IPS-NIHi7 (cell line): ENCODE measurements at regions not wholly inside any gene's neighbourhood (a gene's known extent, or its start where the extent isn't known, plus 50 kb on each side); places are given as distances from the start of the nearest gene placed in this dataset.
A peak's percentile ranks its signal among the peaks of the same experiment; 100 is the strongest.

Experiments
- DNase-seq: peaks from one replicate; pipeline ENCODE4 v3.0.0; 2012; ENCODE audit warnings: mixed read lengths; ENCODE audit errors: extremely low spot score

GRCh38 chr9:32253731-32254130 lies 130.7 kb upstream of the ACO1 start:
- DNase-seq: no peak

GRCh38 chr9:32255026-32255425 lies 129.4 kb upstream of the ACO1 start:
- DNase-seq: no peak

DNA sequence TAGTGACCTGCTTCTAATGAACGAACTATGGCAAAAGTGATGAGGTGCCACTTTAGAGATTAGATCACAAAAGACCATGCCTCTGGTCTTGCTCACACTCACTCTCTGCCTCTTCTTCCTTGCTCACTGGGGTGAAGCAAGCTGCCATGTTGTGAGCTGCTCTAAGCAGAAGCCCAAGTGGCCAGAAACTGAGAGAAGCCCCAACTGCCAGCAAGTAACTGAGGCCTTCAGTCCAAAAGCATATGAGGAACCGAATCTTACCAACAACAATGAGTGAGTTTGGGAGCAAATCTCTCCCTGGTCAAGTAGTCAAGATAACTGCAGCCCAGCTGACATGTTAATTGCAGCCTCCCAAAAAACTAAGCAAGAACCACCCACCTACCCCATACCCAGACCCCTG lies 126.0 kb upstream of the ACO1 start:
- no peak for DNase-seq

- DNase-seq: no peak
These were observed 124.1 kb upstream of the ACO1 start for GRCh38 chr9:32260151-32260862.

DNA sequence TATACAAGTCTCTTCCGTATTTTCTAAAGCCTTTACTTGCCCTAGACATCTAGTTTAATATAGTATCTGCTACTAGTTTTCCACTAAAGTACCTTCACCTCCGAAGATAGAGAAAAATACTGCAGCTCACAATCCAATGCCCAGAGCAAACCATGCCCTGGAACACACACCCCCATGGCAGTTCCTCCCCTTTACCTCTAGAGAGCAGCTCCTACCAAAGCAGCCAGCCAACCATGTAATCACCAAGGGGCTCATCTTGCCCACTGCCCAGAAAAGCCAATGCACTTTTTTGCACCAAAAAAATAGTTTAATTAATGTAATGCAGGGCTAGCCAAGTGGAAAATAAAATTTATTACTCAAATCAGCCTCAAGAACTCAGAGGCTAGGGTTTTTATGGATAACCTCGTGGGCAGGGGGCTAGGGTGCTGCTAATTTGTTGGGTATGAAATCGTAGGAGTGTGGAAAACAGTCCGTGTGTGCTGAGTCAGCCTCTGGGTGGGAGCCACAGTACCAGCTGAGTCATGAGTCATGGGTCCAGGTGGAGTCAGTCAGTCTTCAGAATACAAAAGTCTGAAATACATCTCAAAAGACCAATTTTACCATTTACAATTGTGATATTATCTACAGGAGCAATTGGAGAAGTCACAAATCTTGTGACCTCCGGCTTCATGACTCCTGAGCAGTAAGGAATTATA lies 120.1 kb upstream of the ACO1 start:
- peak; percentile 74 for DNase-seq

DNA sequence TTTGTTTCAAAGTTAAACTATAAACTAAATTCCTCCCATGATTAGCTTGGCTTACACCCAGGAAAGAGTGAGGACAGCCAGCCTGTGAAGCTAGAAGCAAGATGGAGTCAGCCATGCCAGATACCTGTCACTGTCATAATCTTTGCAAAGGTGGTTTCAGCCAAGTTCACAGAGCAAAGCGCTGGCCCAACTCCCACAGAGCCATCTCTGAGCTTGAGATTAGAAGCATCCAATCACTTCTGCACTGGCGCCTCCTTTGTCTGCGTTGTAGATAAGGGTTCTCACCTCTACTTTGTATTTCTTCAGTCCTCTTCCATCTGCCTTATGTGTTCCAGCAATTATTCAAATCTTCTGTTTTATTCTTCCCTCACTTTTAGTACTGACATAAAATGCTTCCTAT lies 119.4 kb upstream of the ACO1 start:
- peak; percentile 13 for DNase-seq

DNA sequence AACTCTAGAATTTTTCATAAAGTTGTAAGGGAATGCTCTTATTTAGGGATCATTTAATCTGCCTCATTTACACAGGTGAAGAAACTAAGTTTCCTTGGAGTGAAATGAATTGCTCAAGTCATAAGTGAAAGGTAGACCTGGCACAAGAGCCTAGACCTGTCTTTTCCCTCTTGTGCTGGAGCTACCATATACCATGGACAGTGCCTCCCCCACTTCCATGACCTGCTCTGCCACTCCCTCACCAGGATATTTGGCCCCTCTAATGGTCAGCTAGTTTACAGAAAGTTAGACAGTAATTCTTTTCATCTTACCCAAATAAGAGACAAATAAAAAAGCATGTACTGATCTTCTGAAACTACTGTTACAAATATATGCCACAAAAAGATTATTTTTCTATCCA lies 105.5 kb upstream of the ACO1 start:
- DNase-seq: peak; percentile 17

DNA sequence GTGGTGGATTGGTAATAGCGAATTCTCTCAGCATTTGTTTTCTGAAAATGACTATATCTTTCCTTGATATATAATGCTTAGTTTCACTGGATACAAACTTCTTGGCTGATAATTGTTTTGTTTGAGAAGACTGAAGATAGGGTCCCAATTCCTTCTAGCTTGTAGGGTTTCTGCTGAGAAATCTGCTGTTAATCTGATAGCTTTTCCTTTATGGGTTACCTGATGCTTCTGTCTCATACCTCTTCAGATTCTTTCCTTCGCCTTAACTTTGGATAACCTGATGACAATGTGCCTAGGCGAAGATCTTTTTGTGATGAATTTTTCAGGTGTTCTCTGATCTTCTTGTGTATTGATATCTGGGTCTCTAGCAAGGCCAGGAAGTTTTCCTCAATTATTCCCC lies 94.7 kb upstream of the ACO1 start:
- DNase-seq: no peak

- DNase-seq: no peak
These were observed 93.1 kb upstream of the ACO1 start for GRCh38 chr9:32291370-32291769.

DNA sequence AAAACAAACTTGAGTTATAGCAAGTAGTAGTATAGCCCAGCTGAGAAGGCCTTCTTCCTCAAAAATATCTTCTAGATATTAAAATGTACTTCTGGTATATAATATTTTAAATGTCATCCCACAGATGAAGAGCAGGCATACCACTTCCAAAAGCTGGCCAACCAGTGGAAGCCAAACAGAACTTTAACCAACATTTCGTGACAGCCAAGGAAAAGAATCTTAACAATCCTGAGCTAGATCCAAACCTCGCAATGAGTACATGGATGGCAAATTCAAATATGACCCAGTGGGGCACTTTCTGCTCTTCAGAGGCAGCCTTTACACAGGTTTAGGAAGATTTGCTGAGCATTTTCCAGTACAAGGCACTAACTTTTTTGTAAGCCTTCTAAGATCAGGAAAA lies 91.8 kb upstream of the ACO1 start:
- no peak for DNase-seq

- no peak for DNase-seq
These were observed 91.4 kb upstream of the ACO1 start for GRCh38 chr9:32293091-32293490.

- DNase-seq: no peak
These were observed 90.3 kb upstream of the ACO1 start for GRCh38 chr9:32294106-32294505.

DNA sequence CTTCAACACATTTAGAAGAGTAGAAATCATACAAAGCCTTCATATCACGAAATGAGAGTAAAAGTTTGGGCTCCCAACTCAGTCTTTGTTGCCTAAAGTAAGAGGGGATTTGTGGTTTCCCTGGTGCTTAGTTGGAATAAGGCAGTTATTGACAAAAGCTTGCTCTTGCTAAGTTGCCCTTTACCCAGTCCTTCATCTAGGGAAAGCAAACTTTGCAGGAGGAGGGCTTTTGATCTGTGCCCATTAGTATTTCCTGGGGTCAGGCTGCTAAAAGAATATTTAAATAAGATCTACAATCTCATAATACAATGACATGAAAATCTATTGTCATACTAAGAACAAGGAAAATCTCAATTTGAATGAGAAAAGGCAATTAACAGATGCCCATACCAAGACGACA lies 84.1 kb upstream of the ACO1 start:
- DNase-seq: no peak

DNA sequence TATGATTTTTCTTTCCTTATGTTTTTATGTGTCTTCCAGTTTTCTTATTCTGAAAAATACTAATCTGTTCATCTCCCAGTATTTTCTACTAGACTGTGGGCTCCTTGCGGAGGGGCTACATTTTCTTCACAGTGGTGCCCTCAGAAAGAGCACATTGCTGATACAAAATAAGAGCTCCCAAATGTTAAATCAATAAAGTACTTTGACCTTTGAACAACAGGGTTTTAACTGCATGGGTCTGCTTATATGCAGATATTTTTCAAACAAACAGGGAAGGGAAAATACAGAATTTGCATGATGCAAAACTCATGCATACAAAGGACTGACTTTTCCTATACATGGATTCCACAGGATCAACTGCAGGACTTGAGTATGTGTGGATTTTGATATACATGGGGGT lies 79.9 kb upstream of the ACO1 start:
- no peak for DNase-seq

DNA sequence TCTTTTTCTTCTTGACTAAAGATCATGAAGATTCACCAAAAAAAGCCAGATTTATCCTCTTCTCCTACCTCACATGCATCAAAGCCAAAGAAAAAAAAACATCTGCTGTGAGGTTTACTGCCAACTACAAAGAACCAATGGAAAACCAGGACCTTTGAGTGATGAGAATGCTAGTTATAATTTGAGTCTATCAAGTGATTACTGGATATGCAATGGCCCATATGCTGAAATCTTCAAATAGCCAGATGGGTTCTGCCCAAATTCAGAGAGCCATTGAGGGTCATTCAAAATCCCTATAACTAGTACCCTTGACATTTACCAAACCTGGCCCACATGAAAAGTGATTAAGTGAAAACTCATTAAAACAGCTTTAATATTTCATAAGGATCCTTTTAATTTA lies 78.4 kb upstream of the ACO1 start:
- no peak for DNase-seq

DNA sequence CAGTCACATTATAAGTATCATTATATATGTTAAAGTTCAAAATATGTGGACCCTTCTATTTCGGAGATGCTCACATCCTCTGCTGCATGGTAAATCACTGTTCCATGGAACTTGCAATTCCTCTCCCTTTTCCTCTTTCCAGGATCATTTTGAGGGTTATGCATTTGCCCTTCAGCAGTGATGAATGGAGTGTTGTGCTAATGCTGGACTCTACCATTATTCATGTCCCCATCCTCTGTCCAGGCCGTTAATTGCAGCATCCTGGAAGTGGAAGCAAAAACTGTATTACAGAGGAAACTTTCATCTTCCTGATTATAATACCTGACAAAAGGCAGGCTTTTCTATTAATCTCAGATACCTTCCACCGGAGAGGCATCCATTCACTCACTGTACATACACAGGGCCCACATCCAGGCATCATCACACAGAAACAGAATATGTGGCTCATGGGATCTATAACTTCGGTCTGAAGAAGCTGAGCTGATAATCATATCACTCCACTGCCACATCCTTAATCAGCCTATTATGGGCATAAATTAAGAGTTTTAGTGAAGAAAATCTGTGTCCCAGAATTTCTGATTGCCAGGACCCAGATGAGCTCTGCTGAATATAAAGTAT lies 65.0 kb upstream of the ACO1 start:
- no peak for DNase-seq

DNA sequence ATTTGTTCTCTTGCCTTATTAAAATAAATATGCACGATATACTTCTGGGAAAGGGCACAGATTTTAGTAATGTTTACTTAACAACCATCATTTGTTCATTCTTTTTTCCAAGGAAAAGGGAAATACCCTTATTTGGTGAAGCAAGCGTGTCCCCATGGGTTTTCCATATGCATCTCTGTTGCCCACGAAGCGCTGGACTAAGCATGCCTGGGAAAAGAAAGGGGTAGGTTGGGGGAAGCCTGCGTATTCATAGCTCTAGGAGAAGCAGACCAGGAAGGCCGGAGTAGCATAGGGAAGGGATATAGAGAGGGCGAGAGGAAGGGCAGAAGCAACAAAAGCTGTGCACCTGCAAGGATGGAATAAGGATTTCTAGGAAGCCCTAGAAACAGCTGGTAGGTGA lies 61.8 kb upstream of the ACO1 start:
- no peak for DNase-seq

GRCh38 chr9:32326146-32326545 lies 58.3 kb upstream of the ACO1 start:
- no peak for DNase-seq

DNA sequence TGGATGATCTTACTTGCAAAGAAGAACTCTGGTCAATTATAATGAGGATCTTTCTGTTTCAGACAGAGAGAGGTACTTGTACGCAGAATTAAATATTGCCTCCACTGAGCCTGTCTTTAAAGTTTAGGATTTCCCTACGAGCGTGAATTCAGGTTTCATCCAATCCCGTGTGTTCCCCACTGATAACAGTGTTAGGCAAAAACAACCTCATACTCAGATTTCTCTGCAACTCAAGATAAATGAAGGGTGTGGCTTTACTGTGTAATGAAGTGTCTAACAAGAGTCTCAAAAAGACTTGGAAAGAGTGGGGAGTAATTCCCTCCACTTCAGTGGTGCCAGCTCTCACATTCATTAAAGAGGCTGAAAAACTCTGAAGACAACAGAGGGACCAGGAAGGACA lies 53.2 kb upstream of the ACO1 start:
- no peak for DNase-seq

- no peak for DNase-seq
These were observed 50.3 kb upstream of the ACO1 start for GRCh38 chr9:32334112-32334511.
